ENCODE measurements at regions not wholly inside any gene's neighbourhood (a gene's known extent, or its start where the extent isn't known, plus 50 kb on each side); places are given as distances from the start of the nearest gene placed in this dataset.

- DNase-seq (ENCODE audit: low spot score) = no peak
Observed at GRCh38 chr9:20197976-20198685, 409.3 kb upstream of the SLC24A2 start.

GRCh38 chr9:20191228-20191840, 402.5 kb upstream of the SLC24A2 start:
- DNase-seq (ENCODE audit: low spot score) = no peak

- no peak for DNase-seq (ENCODE audit: low spot score)
Observed at GRCh38 chr9:20189871-20190270, 401.0 kb upstream of the SLC24A2 start.

- no peak for DNase-seq (ENCODE audit: low spot score)
Observed at GRCh38 chr9:20188616-20189369, 400.0 kb upstream of the SLC24A2 start.

GRCh38 chr9:20187318-20187717, 398.5 kb upstream of the SLC24A2 start:
- DNase-seq (ENCODE audit: low spot score) = no peak

- no peak for DNase-seq (ENCODE audit: low spot score)
Observed at GRCh38 chr9:20186823-20187222, 398.0 kb upstream of the SLC24A2 start.

- no peak for DNase-seq (ENCODE audit: low spot score)
Observed at GRCh38 chr9:20186231-20186630, 397.4 kb upstream of the SLC24A2 start.

GRCh38 chr9:20184541-20184940, 395.7 kb upstream of the SLC24A2 start:
- no peak for DNase-seq (ENCODE audit: low spot score)

- DNase-seq (ENCODE audit: low spot score) = no peak
Observed at GRCh38 chr9:20178679-20179078, 389.8 kb upstream of the SLC24A2 start.

- DNase-seq (ENCODE audit: low spot score) = no peak
Observed at GRCh38 chr9:20178197-20178596, 389.4 kb upstream of the SLC24A2 start.

GRCh38 chr9:20170122-20170521, 381.3 kb upstream of the SLC24A2 start:
- DNase-seq (ENCODE audit: low spot score) = no peak

GRCh38 chr9:20152151-20152725, 363.4 kb upstream of the SLC24A2 start:
- no peak for DNase-seq (ENCODE audit: low spot score)

GRCh38 chr9:20148416-20148815, 359.6 kb upstream of the SLC24A2 start:
- no peak for DNase-seq (ENCODE audit: low spot score)

- no peak for DNase-seq (ENCODE audit: low spot score)
Observed at GRCh38 chr9:20144197-20144596, 355.4 kb upstream of the SLC24A2 start.

GRCh38 chr9:20139763-20140290, 351.0 kb upstream of the SLC24A2 start:
- DNase-seq (ENCODE audit: low spot score) = no peak

- DNase-seq (ENCODE audit: low spot score) = no peak
Observed at GRCh38 chr9:20138841-20139240, 350.0 kb upstream of the SLC24A2 start.

- no peak for DNase-seq (ENCODE audit: low spot score)
Observed at GRCh38 chr9:20138116-20138515, 349.3 kb upstream of the SLC24A2 start.

- DNase-seq (ENCODE audit: low spot score) = no peak
Observed at GRCh38 chr9:20137425-20137824, 348.6 kb upstream of the SLC24A2 start.

- DNase-seq (ENCODE audit: low spot score) = no peak
Observed at GRCh38 chr9:20135119-20135697, 346.4 kb upstream of the SLC24A2 start.

- DNase-seq (ENCODE audit: low spot score) = no peak
Observed at GRCh38 chr9:20125727-20126126, 336.9 kb upstream of the SLC24A2 start.

- no peak for DNase-seq (ENCODE audit: low spot score)
Observed at GRCh38 chr9:20119566-20119965, 330.7 kb upstream of the SLC24A2 start.

- no peak for DNase-seq (ENCODE audit: low spot score)
Observed at GRCh38 chr9:20117986-20118385, 329.1 kb upstream of the SLC24A2 start.

All from SW480 (cell line).